Heart left ventricle (tissue), 16 donors: ENCODE measurements at regions not wholly inside any gene's neighbourhood (a gene's known extent, or its start where the extent isn't known, plus 50 kb on each side); places are given as distances from the start of the nearest gene placed in this dataset.
A peak's percentile ranks its signal among the peaks of the same experiment; 100 is the strongest.

Experiments
- ATAC-seq, 4 donors: fragments of 200-7000 bp; cut with Tn5 transposase; one replicate each; pipeline ENCODE4 v1.9.1; 2020 to 2022; ENCODE audit warnings: moderate library complexity in 4 of 4, mild to moderate bottlenecking in 3 of 4, moderate number of reproducible peaks in 1 of 4
- DNase-seq, 5 donors: peaks; one replicate each; pipeline ENCODE4 v3.0.0-alpha.2; 2020
- H3K27ac ChIP-seq, 12 donors: fragments of 200-600 bp; sonication (generic) in 4 of 12; one replicate each; pipeline versions ENCODE4 v1.5.0 to v1.8.0; 2016 to 2022; ENCODE audit warnings: mild to moderate bottlenecking in 2 of 12
- H3K27me3 ChIP-seq, 9 donors: fragments of 200-600 bp; sonication (generic) in 2 of 9; one replicate each; pipeline versions ENCODE4 v1.5.1 to v1.8.0; 2016 to 2022; ENCODE audit warnings: mild to moderate bottlenecking in 3 of 9
- H3K36me3 ChIP-seq, 9 donors: fragments of 200-600 bp; sonication (generic) in 2 of 9; one replicate each; pipeline versions ENCODE4 v1.5.0 to v1.8.0; 2018 to 2022; ENCODE audit warnings: mild to moderate bottlenecking in 2 of 9
- H3K4me1 ChIP-seq, 12 donors: fragments of 200-600 bp; sonication (generic) in 4 of 12; one replicate each; pipeline versions ENCODE4 v1.5.0 to v1.8.0; 2016 to 2022; ENCODE audit warnings: mild to moderate bottlenecking in 3 of 12
- H3K4me3 ChIP-seq, 12 donors: fragments of 200-600 bp; sonication (generic) in 4 of 12; one replicate each; pipeline versions ENCODE4 v1.5.0 to v1.8.0; 2017 to 2022; ENCODE audit warnings: mild to moderate bottlenecking in 9 of 12, moderate library complexity in 4 of 12
- H3K9me3 ChIP-seq, 12 donors: fragments of 200-600 bp; sonication (generic) in 4 of 12; one replicate each; pipeline versions ENCODE4 v1.5.0 to v1.8.0; 2016 to 2022; ENCODE audit warnings: mild to moderate bottlenecking in 1 of 12
- CTCF ChIP-seq, 12 donors: fragments of 200-600 bp; sonication (generic) in 4 of 12; IDR thresholded peaks; one replicate each; pipeline versions ENCODE4 v1.5.0 to v1.8.0; 2018 to 2022; ENCODE audit warnings: antibody characterized with exemption in 12 of 12, mild to moderate bottlenecking in 5 of 12
- POLR2A ChIP-seq, 2 donors: fragments of 450-650 bp; IDR thresholded peaks; one replicate each; pipeline ENCODE4 v1.6.1; 2017; ENCODE audit warnings: antibody characterized with exemption in 2 of 2, mild to moderate bottlenecking in 2 of 2, moderate library complexity in 2 of 2
- whole genome bisulfite sequencing, 4 donors: extraction: QIAGEN DNeasy Blood & Tissue Kit in 2 of 4; methylation state at CpG; one replicate each; pipeline versions ENCODE4 v1.1.5 to v1.1.7; 2013 to 2018; 5-methylcytosine and 5-hydroxymethylcytosine counted together
- intact Hi-C, 10 donors: fragments of 100-400 bp; cut with DNase I; formaldehyde crosslinking; loops; one replicate each; pipeline versions ENCODE4 v1.11.1 to v1.14.2; 2022
- donor health status: ischemic (EF 13 %, LVEDD 7.1; RV severe dilation, severe dysfunction).
- donor health status: healthy with polysubstance abuse.
- donor health status: DM: no; HTN: yes; CAD: no.
- donor health status: DM: no; HTN: no; CAD: no.
- donor health status: ischemic (EF 25% LVEDD 6.9; RV normal size, moderate dysfunction).
- donor health status: ischemic (EF 25% LVEDD 5.7; RV mildly dilated, moderate dysfunction).
- donor health status: healthy.
- donor health status: DM: yes; HTN: yes; CAD: no.
- donor health status: ischemic (EF 35%, LVEDD 5.7; RV mildly dilated, moderate dysfunction).
- donor health status: nonischemic (EF 11% LVEDD 7.7; RV severe dilation, severe dysfunction).
- donor health status: DM: yes; HTN: yes; CAD: no.
- donor health status: PGD.
- donor health status: ischemic (EF 29% LVEDD 5.4; RV normal size, mild dysfunction).
- donor health status: nonischemic (EF 23%, LVEDD 6.1; RV moderate dilation, normal function).

GRCh38 chr12:68480526-68480925 lies 130.2 kb upstream of the RAP1B start:
- ATAC-seq (no peak), DNase-seq (no peak)
- peaks cover 0 to 5% (median 0%) of the 10 kb centered on the region in 12 donors for H3K9me3 ChIP-seq
- H3K4me3 ChIP-seq, result no peak overlapping the region
- no peaks in the 10 kb centered on the region for H3K36me3 ChIP-seq
- H3K4me1 ChIP-seq, result peaks cover 0 to 31% (median 0%) of the 10 kb centered on the region in 12 donors
- intact Hi-C loops, result no loop called here
- no peaks in the 10 kb centered on the region for H3K27me3 ChIP-seq
- peak overlapping the region in 1 of 12 donors; percentile 64 for H3K27ac ChIP-seq
- TF ChIP-seq CTCF (IDR thresholded peaks at IDR 0.05) (no peak), POLR2A (IDR thresholded peaks at IDR 0.05) (no peak)

- peak overlapping the region in 5 of 12 donors; percentile 3 to 64 (median 13) for H3K27ac ChIP-seq
- H3K9me3 ChIP-seq, result peaks cover 0 to 5% (median 0%) of the 10 kb centered on the region in 12 donors
- no peaks in the 10 kb centered on the region for H3K36me3 ChIP-seq
- no peak overlapping the region for H3K4me3 ChIP-seq
- ATAC-seq (no peak), DNase-seq (no peak)
- H3K4me1 ChIP-seq, result peaks cover 0 to 31% (median 0%) of the 10 kb centered on the region in 12 donors
- no peaks in the 10 kb centered on the region for H3K27me3 ChIP-seq
- intact Hi-C loops, result no loop called here
- WGBS, 4 donors, result 53 to 67% (median 57%) methylated on average over 7 of the region's 7 CpGs
- no peak for TF ChIP-seq CTCF (IDR thresholded peaks at IDR 0.05)
- no peak for TF ChIP-seq POLR2A (IDR thresholded peaks at IDR 0.05)
Observed at GRCh38 chr12:68481181-68481941, 129.3 kb upstream of the RAP1B start.

DNA sequence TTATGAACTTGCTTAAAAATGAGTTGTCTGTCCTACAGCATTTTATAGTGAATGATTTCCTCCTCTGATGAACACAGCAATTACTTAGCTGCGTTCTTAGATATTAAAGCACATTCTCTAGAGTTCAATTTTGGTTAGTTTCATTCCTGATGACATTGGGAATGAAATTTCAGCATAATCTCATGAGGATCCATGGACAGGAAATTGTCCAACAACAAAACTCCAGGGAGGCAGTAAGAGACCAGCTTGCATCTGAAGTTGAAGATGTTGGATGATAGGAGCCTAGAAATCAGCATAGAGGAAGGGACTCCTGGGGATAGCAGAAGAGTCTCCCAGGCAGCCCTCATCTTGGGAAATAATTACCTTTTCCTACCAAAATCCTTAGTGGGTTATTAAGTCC lies 128.7 kb upstream of the RAP1B start:
- Histone ChIP-seq H3K4me3 (no peak overlapping the region), H3K27ac (peak overlapping the region in 4 of 12 donors; percentile 10 to 64 (median 27)), H3K27me3 (no peaks in the 10 kb centered on the region), H3K4me1 (peaks cover 0 to 31% (median 0%) of the 10 kb centered on the region in 12 donors), H3K36me3 (no peaks in the 10 kb centered on the region), H3K9me3 (peaks cover 0 to 5% (median 0%) of the 10 kb centered on the region in 12 donors)
- 76 to 85% (median 76%) methylated on average over 1 of the region's 1 CpG for WGBS, 4 donors
- intact Hi-C loops, result no loop called here
- ATAC-seq (no peak), DNase-seq (no peak)
- TF ChIP-seq CTCF (IDR thresholded peaks at IDR 0.05) (no peak), POLR2A (IDR thresholded peaks at IDR 0.05) (no peak)

DNA sequence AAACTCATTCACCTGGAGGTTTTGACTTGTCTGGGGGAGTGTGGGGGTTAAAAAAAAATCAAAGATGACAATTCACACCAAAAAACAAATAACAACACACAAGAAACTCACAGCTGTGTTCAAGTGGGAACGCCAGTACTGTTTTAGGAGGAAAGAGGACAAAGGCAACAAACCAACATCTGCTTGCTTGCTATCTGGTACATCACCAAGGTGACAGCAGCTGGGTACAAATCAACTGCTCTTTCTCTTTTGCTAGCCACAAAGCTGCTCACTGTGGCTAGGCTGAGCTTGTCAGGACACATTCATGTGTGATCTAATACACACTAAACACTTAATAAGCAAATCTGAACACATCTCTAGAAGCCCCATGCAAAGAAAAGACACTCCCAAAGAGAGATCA lies 128.0 kb upstream of the RAP1B start:
- ATAC-seq, result no peak

More for the DNA sequence above, 128.0 kb upstream of the RAP1B start:
- Histone ChIP-seq H3K4me1 (peaks cover 0 to 31% (median 0%) of the 10 kb centered on the region in 12 donors), H3K27ac (peak overlapping the region in 3 of 12 donors; percentile 10 to 64 (median 13)), H3K9me3 (peaks cover 0 to 5% (median 0%) of the 10 kb centered on the region in 12 donors), H3K36me3 (no peaks in the 10 kb centered on the region), H3K4me3 (no peak overlapping the region), H3K27me3 (no peaks in the 10 kb centered on the region)
- DNase-seq, result no peak
- intact Hi-C loops, result no loop called here
- WGBS, 4 donors, result 67 to 75% (median 67%) methylated on average over 1 of the region's 1 CpG
- TF ChIP-seq POLR2A (IDR thresholded peaks at IDR 0.05), result no peak
- TF ChIP-seq CTCF (IDR thresholded peaks at IDR 0.05), result no peak
